HG02588 (cell line): ENCODE measurements at regions not wholly inside any gene's neighbourhood (a gene's known extent, or its start where the extent isn't known, plus 50 kb on each side); places are given as distances from the start of the nearest gene placed in this dataset.
A peak's percentile ranks its signal among the peaks of the same experiment; 100 is the strongest.

ENCODE experiments used
- ATAC-seq: cut with Tn5 transposase; IDR thresholded peaks from one replicate; pipeline ENCODE4 v1.9.1; 2021; ENCODE audit warnings: mild to moderate bottlenecking, moderate library complexity; ENCODE audit not compliant: unreplicated experiment

DNA sequence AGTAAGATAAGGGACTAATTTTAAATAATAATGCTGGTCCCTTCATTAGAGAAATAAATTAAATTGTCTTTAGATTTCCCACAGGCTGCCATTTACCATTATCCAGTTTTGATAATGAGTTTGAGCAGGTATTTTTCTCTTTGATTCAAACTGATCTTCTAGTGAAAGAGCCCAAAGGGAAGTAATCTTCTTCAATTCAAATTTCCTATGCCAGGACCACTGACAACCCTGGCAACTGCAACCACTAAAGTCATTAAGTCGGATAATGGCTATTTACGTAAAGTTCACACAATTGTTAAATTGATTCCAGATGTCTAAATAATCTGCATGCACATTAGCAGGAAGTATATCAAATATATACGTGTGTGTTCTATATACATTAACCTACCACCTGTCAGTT, 399.3 kb downstream of the PTPRC start:
- ATAC-seq, result no peak

- ATAC-seq, result no peak
These were observed 401.5 kb downstream of the PTPRC start for GRCh38 chr1:199040076-199040905.

GRCh38 chr1:199041173-199041914, 402.5 kb downstream of the PTPRC start:
- ATAC-seq, result peak; percentile 99

GRCh38 chr1:199042193-199042592, 403.4 kb downstream of the PTPRC start:
- no peak for ATAC-seq

DNA sequence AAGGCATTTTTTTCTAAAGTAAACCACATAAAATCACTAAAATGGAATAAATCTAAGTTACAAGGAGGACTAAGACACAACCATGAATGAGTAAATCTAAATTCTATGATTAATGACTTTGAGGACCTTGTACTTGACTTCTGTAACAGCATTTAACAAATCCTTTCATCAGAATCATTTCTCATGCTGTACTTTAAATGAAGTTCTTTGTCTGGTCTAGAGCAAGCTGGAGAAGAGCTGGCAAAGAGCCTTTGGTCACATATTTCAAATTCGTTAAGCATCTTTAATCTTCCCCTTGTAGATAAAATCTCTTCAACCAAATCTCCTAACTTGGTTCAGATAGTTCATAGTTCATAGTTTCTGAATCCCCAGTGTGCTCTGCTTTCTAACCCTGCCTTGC, 405.4 kb downstream of the PTPRC start:
- no peak for ATAC-seq

DNA sequence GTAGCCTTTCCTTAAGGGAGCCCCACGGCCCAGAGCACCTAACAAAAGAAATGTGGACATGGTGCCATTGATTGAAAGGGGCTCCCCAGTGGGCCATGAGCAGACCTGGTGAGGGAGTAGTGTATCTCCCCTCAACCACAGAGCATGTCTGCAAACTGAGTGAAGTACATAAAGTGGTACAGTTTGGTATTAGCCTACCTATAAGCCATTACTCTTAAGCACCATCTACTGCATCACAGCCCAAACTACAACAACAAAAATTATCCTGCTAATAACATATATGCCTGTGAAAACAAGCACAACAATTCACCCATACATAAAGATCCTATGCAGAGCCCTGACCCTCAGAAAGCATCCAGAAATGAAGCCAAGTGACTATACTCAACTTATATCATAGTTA, 407.8 kb downstream of the PTPRC start:
- ATAC-seq, result no peak

DNA sequence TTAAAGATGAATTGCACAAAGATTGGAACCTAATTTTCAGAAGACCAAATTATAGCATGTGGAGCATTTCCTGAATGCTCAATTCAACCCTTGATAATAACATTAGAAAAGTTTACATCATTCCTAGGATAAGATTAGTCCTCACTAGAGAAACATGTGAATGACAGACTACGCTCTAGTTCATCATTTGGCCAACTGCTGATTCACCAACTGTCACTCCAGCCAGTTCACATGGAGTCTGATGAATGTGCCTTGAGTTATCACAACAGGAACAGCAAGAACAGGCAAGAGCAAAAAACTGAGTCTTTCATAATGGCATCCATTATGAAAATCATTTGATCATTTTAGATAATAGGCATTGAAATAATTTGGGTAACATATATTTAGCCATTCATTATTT, 415.9 kb downstream of the PTPRC start:
- no peak for ATAC-seq

- no peak for ATAC-seq
These were observed 418.5 kb downstream of the PTPRC start for GRCh38 chr1:199057322-199057721.

GRCh38 chr1:199058281-199058680, 419.4 kb downstream of the PTPRC start:
- no peak for ATAC-seq

DNA sequence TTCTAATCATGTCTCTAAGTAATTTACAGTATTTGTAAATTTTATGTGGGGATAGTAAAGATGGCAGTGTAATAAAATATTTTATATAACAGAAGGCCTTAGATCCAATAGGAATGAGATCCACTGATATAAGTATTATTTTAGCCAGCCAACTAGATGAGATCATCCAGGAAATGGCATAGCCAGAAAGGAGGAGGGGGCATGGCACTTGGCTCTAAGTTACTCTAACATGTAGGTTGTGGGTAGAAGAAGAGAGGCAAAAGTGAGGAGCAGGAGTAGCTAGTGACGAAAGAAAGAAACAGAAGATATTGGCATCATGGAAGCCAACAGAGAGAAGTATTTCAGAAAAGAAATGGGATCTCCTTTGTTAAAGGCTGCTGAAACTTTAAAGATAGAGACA, 426.1 kb downstream of the PTPRC start:
- no peak for ATAC-seq

DNA sequence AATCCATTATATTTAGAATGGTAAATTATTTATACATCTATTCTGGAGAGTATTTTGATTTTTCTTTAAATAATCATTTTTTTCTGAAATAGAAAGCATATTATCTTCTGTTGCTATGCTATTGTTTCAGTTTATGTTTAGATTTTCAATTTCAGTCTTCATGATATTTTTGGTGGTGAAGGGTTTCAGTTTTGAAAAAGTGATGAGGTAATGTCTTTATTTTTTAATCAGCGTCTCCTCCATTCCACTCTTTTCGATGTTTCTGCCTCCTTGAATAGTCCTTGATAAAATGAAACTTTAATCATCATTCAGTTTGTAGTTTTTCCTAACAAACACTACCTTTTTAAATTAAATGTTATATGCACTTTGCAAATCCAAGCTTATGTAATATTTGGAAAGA, 428.6 kb downstream of the PTPRC start:
- ATAC-seq, result peak; percentile 93

- no peak for ATAC-seq
These were observed 432.2 kb downstream of the PTPRC start for GRCh38 chr1:199071080-199071479.

- ATAC-seq, result no peak
These were observed 434.3 kb downstream of the PTPRC start for GRCh38 chr1:199073166-199073565.

GRCh38 chr1:199075792-199076191, 437.0 kb downstream of the PTPRC start:
- ATAC-seq, result no peak

- no peak for ATAC-seq
These were observed 441.2 kb downstream of the PTPRC start for GRCh38 chr1:199079994-199080393.

DNA sequence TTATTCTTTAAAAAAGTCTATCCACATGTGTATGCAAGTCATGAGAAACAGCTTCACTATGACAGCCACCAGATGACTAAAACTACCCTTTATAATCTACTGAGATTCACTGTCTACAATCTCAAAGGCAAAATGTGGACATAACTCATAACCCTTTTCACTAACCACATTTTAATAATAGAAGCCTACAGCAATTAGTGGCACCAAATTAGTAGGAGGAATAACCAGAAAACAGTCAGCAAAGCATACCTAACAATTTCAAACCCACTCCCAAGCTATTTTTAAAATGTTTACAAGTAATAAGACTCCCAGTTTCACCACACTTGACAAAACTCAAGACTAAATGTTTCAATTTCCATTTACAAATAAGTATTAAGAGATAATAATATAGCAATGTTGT, 442.9 kb downstream of the PTPRC start:
- ATAC-seq, result peak; percentile 80

DNA sequence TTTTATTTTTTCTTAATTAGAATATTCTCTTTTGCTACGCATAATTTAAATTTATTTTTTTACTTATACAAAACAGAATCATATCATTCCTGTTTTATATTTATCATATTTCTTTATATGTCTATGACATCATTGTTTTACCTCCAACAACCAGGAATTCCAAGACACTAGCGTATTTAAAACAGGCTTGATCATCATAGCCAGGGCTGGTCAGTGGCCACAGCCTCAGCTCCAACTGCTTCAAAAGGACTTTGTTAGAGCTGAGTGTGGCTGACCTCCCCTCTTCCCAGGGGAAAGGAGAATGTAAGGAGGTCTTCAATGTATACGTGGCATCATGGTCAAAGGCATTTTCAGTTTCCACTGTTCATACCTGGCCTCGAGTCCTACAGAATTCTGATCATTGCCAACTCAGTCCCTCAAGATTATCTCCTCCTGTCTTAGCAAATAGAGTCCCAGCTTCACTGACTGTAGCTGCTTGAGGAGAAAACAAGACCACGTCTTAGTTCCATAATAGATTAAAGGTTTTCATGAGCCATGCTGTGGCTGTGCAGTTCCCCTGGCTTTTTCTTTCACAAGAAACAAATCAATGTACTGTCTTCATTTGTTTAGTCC, 444.0 kb downstream of the PTPRC start:
- no peak for ATAC-seq

DNA sequence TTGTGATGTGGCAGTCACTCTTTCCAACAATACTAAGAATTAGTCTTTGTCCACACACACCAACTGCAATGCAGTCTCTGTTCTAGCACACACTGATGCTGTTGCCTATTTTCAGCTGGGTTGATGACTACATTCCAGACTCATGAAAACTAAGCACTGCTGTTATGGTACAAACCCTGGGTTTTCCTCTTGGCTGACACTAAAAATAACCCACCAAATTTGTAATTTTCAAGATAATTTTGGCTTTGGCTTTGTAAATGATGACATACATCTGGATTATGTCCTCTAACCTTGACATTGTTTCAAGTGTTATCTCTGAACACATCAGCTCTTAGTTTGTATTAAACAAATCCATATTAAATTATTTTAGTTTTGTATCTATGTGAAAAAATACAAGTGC, 444.8 kb downstream of the PTPRC start:
- no peak for ATAC-seq

- no peak for ATAC-seq
These were observed 445.5 kb downstream of the PTPRC start for GRCh38 chr1:199084293-199084692.

- no peak for ATAC-seq
These were observed 447.1 kb downstream of the PTPRC start for GRCh38 chr1:199085903-199086302.

- no peak for ATAC-seq
These were observed 448.3 kb downstream of the PTPRC start for GRCh38 chr1:199087144-199087543.
